HG03159 (cell line): ENCODE measurements at regions not wholly inside any gene's neighbourhood (a gene's known extent, or its start where the extent isn't known, plus 50 kb on each side); places are given as distances from the start of the nearest gene placed in this dataset.
"Not testable (repeated sequence)": the region's sequence is repeated elsewhere in the genome, so short reads cannot be mapped to it uniquely, and the experiment has no call there.

Source experiments
- ATAC-seq: cut with Tn5 transposase; IDR thresholded peaks from one replicate; pipeline ENCODE4 v1.9.1; 2021; ENCODE audit warnings: mild to moderate bottlenecking, moderate library complexity; ENCODE audit not compliant: unreplicated experiment

- no peak for ATAC-seq
Measured at GRCh38 chrX:113391875-113392274, 551.2 kb upstream of the AMOT start.

- ATAC-seq, result no peak
Measured at GRCh38 chrX:113390531-113390930, 549.9 kb upstream of the AMOT start.

- ATAC-seq, result no peak
Measured at GRCh38 chrX:113389846-113390245, 549.2 kb upstream of the AMOT start.

GRCh38 chrX:113384628-113385027, 544.0 kb upstream of the AMOT start:
- no peak for ATAC-seq

DNA sequence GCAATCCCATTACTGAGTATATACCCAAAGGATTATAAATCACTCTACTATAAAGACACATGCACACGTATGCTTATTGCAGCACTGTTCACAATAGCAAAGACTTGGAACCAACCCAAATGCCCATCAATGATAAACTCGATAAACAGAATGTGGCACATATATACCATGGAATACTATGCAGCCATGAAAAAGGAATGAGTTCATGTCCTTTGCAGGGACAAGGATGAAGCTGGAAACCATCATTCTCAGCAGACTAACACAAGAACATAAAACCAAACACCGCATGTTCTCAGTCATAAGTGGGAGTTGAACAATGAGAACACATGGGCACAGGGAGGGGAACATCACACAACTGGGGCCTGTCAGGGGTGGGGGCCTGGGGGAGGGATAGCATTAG, 532.8 kb upstream of the AMOT start:
- ATAC-seq, result not testable (repeated sequence)

DNA sequence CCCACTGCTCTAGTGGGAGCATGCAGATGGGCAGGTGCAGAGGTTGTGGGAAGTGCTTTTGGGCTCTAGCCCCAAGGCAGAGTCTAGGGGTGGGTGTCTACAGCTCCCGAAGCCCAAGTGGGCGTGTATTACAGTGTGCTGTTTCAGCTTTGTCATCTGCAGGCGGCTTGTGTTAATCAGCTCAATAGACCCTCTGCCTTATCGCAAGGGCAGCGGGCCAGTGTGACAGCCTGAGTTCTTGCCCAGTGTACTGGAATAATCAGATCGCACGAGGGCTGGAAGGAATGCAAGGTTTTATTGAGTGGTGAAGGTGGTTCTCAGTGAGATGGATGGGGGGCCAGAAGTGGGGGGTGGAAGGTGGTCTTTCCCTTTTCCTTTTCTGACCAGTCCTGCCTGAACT, 529.4 kb upstream of the AMOT start:
- ATAC-seq, result no peak

- no peak for ATAC-seq
Measured at GRCh38 chrX:113369056-113369455, 528.4 kb upstream of the AMOT start.

GRCh38 chrX:113353134-113353533, 512.5 kb upstream of the AMOT start:
- no peak for ATAC-seq

GRCh38 chrX:113330416-113330815, 489.8 kb upstream of the AMOT start:
- ATAC-seq, result no peak

- no peak for ATAC-seq
Measured at GRCh38 chrX:113315927-113316326, 475.3 kb upstream of the AMOT start.

DNA sequence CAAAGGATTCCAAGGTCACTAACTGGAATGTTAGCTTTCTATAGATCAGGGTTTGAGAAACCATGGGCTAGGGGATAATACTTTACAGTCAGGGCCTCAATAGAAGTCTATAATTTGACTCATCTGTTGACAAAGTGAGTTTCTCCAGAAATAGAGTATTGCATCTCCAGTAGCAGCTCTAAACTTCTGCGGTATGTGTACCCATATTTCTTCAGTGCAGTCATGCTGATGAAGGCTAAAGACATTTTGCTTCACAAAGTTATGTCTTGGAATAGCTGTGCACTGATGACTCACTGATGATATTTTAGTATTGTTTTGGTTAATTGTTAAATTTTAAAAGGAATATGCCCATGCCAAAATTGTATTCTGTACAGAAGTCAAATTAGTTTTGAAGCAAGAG, 464.9 kb upstream of the AMOT start:
- no peak for ATAC-seq

DNA sequence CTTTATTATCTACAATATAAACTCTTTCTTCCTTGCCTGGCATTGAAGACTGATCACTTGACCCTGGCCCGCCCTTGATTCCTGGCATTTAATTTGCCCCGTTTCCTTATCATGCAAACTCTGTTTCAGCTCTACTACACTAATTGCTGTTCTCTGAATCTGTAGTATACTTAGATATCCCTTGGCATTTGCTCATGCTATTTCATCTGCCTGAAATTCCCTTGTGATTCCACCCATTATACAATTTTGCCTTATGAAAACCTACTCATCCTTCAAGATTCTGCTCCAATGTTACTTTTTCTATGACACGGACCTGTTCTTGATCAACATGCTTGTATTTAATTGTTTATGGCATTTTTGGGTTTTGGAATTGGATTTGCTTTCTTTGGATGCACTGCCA, 459.9 kb upstream of the AMOT start:
- ATAC-seq, result no peak

- no peak for ATAC-seq
Measured at GRCh38 chrX:113297437-113297836, 456.8 kb upstream of the AMOT start.

DNA sequence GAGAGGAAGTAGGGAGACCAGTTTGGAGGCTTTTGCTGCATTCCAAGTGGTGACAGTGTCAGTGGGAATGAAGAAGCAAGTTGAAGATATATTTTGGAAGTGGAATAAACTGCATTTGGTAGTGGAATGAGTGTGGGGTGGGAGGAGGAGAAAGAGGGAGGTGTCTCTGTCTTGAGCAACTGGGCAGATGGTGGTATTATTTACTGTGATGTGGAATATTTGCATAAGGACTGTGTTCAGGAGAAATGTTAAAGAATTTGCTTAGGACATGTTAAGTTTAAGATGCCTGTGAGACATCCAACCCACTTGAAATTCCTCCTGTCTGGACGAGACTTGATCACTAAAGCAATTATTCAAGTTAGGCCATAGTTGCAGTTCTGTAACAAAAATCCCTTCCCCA, 448.9 kb upstream of the AMOT start:
- ATAC-seq, result no peak

- no peak for ATAC-seq
Measured at GRCh38 chrX:113287761-113288160, 447.1 kb upstream of the AMOT start.

DNA sequence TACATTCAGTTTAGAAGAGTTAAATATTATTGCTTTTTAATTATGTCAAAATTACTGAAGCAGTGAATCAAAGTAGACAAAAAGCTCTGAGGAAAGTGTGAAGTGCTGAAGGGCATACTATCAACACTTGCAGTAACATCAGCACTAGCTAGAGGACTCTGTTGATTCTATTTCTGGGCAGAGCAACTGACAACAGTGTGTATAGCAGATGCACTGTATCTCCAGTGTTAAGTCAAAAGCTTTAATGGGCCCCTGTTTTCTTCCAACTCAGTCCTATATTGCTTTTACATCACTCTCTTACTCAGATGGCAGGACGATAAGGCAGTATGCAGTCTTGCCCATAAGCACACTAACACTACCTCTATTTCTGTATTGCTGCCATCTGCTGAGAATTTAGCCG, 435.2 kb upstream of the AMOT start:
- ATAC-seq, result no peak

DNA sequence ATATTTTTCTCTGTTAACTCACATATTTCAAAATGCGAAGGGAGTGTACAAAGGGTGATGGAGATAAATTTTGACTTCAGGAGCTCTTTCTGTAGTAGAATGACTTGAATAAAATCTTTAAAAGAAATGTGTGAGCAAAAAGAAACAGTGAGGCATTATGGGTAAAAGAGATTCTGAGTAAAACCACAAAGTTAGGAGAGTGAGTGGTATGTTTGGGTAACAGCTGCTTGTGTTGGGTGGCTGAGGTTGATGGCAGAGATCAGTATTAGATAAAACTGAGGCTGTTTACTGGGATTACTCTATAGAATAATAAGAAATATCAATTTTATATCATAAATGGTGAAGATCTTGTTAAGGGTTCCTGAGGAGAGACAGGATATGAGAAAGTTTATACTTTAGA, 434.2 kb upstream of the AMOT start:
- no peak for ATAC-seq

- ATAC-seq, result no peak
Measured at GRCh38 chrX:113274345-113274744, 433.7 kb upstream of the AMOT start.

DNA sequence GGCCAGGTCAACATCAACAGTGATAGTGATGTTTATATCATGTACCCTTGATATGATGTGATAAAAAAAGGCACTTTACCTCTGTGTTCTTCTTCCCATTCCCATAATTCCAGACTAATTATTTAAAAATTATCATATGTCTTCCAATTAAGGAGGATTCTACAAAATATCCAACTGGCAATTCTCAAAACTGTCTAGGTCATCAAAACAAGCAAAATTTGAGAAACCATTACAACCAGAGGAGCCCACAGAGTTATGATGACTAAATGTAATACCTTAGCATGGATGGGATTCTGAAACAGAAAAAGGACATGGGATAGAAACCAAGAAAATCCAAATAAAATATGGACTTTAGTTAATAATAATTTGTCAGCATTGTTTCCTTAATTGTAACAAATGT, 428.6 kb upstream of the AMOT start:
- ATAC-seq, result no peak

- ATAC-seq, result peak; percentile 64
Measured at GRCh38 chrX:113260474-113260873, 419.8 kb upstream of the AMOT start.

- ATAC-seq, result no peak
Measured at GRCh38 chrX:113222305-113222704, 381.7 kb upstream of the AMOT start.

DNA sequence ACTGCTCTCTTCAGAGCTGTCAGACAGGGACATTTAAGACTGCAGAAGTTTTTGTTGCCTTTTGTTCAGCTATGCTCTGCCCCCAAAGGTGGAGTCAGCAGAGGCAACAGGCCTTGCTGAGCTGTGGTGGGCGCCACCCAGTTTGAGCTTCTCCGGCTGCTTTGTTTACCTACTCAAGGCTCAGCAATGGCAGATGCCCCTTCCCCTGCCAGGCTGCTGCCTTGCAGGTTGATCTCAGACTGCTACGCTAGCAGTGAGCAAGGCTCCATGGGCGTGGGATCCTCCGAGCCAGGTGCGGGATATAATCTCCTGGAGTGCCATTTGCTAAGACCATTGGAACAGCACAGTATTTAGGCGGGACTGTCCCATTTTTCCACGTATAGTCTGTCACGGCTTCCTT, 371.4 kb upstream of the AMOT start:
- no peak for ATAC-seq

GRCh38 chrX:113202601-113203000, 362.0 kb upstream of the AMOT start:
- ATAC-seq, result no peak

GRCh38 chrX:113195949-113196348, 355.3 kb upstream of the AMOT start:
- no peak for ATAC-seq
